ENCODE measurements at regions not wholly inside any gene's neighbourhood (a gene's known extent, or its start where the extent isn't known, plus 50 kb on each side); places are given as distances from the start of the nearest gene placed in this dataset.

DNA sequence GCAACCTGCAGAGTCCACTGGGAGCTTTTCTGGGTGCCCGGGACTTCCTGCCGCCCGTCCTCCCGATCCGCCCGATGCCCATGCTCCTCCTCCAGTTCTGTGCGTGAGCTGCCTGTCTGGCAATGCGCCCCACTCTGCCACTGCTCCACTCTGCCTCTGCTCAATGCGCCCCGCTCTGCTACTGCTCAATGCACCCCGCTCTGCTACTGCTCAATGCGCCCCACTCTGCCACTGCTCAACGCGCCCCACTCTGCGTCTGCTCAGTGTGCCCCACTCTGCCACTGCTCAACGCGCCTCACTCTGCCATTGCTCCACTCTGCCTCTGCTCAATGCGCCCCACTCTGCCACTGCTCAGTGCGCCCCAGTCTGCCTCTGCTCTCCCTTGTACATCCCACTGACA lies 436.0 kb downstream of the NR2F1-AS1 start:
- DNase-seq (ENCODE audit: low spot score): no peak
- intact Hi-C loops (cut with DNase I): no loop called here

- intact Hi-C loops (cut with DNase I): no loop called here
- no peak for DNase-seq (ENCODE audit: low spot score)
Observed at GRCh38 chr5:93141969-93142368, 439.1 kb downstream of the NR2F1-AS1 start.

- DNase-seq (ENCODE audit: low spot score): no peak
- intact Hi-C loops (cut with DNase I): no loop called here
Observed at GRCh38 chr5:93130624-93131490, 450.2 kb downstream of the NR2F1-AS1 start.

GRCh38 chr5:93126634-93127033 lies 454.4 kb downstream of the NR2F1-AS1 start:
- intact Hi-C loops (cut with DNase I): no loop called here
- no peak for DNase-seq (ENCODE audit: low spot score)

DNA sequence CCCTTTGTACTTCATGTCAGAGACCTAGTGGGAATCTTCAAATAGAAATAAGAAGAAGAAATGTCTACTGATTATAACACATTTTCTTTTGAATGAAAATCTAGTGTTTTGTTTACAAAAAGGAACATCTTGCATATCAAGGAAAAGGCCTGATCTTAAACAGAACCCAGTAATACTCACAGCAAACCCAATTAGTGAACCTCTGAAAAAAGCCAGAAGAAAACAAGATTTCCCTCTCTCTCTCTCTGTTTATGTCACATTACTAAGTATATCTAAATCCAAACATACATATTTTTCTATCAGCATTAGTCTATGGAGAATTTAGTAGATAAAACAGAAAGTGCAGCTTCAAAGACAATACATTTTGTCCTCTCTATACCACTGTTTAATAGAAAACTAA lies 457.9 kb downstream of the NR2F1-AS1 start:
- intact Hi-C loops (cut with DNase I): no loop called here
- no peak for DNase-seq (ENCODE audit: low spot score)

DNA sequence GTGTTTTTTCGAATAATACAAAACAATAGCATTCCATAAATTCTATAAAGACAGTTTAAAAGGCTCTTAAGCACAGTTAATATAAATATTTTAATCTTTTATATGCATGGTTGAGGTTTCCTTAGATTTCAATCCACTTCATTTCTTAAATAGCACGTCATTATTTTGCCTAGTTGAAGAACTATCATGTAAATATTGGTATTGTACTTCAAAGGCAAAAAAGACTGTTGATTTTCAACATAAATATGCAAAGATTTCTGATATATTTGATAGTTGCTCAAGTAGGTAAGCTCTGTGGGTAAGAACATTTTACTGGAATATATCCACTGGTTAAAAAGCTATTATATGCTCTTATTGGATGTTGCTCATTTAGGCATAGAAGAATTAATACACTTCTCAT lies 458.6 kb downstream of the NR2F1-AS1 start:
- no peak for DNase-seq (ENCODE audit: low spot score)
- intact Hi-C loops (cut with DNase I): no loop called here

GRCh38 chr5:93120771-93121170 lies 460.2 kb downstream of the NR2F1-AS1 start:
- intact Hi-C loops (cut with DNase I): no loop called here
- no peak for DNase-seq (ENCODE audit: low spot score)

DNA sequence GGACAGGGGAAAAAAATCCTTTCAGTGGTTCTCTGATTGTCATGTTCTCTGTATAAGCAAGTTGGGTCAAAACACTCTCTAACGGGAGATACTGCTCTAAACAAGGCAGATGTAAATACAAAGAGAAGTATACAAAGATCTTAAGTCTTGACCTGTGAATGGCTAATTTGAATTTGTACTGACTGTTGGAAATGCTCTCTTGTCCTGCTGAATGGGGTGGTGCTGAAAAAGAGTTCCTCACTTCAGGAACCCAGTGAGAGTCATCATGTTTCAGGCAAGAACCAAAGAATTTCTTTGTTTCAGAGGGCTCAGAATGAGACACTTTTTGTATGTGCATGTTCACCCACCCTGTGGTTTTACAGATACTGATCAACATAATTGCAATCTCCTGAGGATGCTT lies 461.0 kb downstream of the NR2F1-AS1 start:
- intact Hi-C loops (cut with DNase I): no loop called here
- no peak for DNase-seq (ENCODE audit: low spot score)

DNA sequence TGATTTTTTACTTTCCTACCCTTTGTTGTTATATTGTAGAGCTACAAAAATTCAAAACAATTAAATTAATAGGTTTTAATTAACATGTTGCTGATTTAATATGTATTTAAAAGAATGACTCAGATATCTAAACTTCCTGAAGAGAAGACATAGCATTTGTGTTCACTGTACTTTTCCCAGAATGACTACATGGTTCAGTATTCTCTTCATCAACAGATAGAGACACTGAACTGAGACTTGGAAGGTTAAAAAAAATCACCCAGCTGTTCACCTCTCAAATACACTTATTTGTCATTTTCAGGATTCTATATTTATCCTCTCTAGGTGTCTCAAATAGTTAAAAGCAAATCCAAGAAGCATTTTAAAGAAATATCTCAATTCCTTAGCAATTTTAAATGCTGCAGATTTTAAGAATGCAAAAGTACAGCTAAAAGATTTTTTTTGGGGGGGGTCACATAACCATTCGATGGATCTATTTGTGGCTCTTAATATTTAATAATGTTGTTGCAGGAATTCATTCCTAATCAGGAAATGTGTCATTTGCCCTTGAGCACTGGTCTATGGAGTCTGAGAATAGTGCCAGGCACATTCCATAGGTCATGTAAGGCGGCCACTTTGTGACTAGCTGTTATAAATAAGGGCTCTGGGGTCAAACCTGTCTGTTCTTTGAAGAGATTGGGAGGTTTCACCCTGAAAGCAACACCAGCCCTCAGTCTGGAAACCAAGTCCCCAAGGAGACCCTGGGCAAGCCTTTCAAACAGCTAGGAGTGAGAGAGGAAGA lies 463.1 kb downstream of the NR2F1-AS1 start:
- intact Hi-C loops (cut with DNase I): no loop called here
- DNase-seq (ENCODE audit: low spot score): no peak

DNA sequence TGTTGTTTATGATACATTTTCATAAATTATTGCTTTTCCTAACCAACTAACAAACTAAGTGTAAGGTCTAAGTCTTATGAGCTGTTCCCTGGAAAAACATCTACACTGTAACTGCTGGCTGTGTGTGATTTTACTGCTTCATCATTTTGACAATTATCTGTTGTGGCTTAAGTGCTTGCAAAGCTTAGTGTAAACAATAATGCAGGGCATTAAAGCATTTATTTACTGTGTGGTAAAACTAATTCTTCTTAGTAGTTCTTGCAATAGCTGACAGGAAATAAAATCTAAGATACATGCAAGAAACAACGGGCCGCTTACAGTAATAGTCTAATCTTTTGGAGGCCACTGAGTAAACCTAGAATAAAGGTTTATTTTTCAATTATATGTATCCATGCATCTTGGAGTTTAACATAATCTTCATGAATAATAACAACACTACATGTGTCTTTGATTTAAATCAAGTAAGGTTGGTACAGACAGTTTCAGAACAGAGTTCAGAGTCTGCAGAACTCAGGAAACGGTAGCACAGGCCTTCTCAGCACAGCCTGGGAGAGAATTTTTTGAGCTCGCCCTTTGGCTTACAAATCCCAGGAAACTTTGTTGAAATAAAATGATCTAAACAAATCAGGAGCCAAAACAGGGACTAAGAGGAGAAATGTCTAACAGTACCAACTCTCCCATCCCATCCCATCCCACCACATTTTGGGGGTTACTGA lies 473.1 kb downstream of the NR2F1-AS1 start:
- DNase-seq (ENCODE audit: low spot score): no peak
- intact Hi-C loops (cut with DNase I): no loop called here

DNA sequence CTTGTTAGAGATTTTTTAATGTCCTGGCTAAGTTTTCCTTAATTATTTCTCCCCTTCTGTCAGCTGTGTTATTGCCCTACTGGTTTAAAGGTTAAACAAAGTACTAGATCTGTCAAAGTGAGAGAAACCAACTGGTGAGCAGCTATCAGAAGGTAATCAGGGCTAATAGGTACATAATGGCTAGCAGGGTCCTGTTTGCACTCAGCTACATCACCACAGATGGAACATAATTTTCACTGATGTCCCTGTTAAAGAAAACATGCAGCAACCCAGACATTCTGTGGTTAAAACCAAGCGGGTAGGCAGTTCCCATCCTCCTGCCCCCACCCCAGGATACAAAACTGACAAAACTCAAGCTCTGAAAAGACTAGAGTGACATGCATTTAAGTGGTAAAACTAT lies 473.9 kb downstream of the NR2F1-AS1 start:
- DNase-seq (ENCODE audit: low spot score): no peak
- intact Hi-C loops (cut with DNase I): no loop called here

GRCh38 chr5:93101661-93102060 lies 479.4 kb downstream of the NR2F1-AS1 start:
- DNase-seq (ENCODE audit: low spot score): no peak
- intact Hi-C loops (cut with DNase I): no loop called here

GRCh38 chr5:93100976-93101375 lies 480.0 kb downstream of the NR2F1-AS1 start:
- intact Hi-C loops (cut with DNase I): no loop called here
- DNase-seq (ENCODE audit: low spot score): no peak

DNA sequence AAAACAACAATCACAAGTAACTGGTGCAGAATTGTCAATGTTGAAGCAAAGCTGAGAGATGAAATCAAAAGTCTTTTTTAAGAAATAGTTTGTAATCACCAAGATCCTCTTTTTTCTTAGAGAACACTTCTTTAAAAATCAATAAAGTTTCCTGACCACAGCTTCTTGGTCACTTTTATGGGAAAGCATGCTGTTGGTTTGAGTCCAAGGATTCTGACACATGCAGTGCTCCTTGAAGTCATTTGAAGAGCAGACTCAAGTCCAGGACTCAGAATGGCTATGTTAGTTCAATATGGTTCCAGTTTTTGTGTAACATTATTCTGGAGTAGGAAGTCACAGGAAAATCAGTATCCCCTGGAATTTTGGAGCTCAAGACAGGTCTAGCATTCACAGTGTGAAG lies 480.6 kb downstream of the NR2F1-AS1 start:
- intact Hi-C loops (cut with DNase I): no loop called here
- DNase-seq (ENCODE audit: low spot score): no peak

DNA sequence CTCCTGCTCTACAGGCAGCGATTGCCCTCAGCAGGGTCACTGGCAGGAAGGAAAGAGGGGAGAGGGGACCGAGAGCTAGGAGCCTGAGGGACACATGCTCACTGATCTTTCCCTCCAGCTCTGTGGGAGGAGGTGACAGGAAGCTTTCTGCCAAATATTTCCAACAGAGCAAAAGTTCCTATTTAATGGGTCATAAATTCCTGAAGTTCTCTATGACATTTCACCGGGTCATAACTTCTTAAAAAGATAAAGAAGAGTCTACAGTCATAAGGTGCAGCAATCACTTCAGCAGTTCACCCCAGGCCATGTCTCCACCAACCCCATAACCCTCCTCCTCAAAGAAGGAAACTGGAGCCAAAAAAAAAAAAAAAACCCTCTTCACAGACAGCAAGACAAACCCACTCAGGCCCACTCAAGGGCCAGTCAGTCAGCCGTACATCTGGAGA lies 481.1 kb downstream of the NR2F1-AS1 start:
- no peak for DNase-seq (ENCODE audit: low spot score)
- intact Hi-C loops (cut with DNase I): no loop called here

DNA sequence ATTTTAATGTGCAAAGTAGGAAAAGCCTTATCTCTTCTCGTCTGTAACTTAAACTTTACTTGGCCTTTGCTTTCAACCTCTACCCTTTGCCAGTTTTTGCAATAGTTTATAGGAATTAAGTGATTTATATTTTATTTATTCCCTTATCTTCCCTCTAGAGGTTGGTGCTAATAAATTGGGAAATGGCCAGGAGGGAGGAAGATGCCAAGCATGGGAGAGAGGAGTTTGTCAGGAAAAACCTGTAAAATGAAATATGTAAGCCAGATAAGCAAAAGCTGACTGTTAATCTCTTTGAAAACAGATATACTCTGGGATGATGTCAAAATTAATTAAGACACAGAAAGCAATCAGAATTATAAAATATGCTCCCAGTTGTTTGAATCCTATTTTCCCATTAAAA lies 484.5 kb downstream of the NR2F1-AS1 start:
- intact Hi-C loops (cut with DNase I): no loop called here
- no peak for DNase-seq (ENCODE audit: low spot score)

- DNase-seq (ENCODE audit: low spot score): no peak
- intact Hi-C loops (cut with DNase I): no loop called here
Observed at GRCh38 chr5:93092349-93093105, 488.5 kb downstream of the NR2F1-AS1 start.

DNA sequence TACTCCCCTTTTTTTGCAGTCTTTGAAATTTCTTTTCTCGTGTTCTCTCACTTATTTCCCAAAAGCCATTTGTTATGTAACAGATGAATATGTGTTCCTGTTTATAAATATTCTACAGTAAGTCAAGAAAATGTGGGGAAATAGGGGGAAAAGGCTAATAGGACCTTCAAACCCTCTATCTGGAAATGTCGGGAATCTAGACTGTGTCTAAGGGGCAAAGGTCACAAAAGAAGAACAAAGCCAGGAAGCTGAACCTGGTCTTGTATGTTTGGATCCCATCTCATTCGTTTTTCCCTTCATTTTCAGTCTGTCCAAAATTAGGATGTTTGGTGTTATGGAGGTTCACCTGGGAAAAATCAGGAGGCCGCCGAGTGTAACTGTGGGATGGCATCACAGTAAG lies 490.3 kb downstream of the NR2F1-AS1 start:
- intact Hi-C loops (cut with DNase I): no loop called here
- no peak for DNase-seq (ENCODE audit: low spot score)

DNA sequence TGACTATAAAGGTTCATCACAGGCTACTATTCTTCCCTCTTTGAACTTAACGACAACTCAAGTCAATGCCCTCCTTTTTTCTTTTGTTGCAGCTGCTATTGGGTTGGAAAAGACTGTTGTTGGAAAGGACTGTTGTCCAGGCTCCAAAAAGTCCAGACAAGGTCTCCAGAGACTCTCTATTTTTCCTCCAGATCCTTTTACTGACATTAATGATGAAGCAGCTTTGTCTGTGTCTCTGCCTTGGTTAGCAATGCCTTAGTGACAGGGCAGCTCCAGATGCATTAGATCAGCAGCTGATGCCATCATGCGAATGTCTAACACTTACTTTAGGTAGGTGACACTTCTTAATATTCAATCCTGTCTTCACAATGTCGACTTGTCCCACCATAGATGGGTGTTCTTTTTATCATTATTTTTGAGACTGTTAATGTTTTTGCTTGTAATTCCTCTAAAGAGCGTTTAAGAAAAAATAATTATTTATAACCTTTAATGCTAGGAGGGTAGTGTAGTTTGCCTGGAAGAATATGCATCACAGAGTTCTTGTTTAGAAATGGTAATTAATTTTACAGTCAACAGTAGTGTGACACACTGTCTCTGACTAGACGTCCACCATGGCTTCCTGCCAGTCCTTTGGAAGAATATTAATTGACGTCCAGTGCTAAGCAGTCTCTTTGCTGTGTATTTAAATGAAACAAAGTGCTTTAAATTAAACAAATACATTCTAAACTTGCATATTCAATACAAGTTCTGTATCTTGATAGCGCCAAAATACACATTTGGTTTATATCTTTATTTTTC lies 492.2 kb downstream of the NR2F1-AS1 start:
- intact Hi-C loops (cut with DNase I): no loop called here
- DNase-seq (ENCODE audit: low spot score): no peak
